Tibial artery (tissue), 4 donors: ENCODE measurements at regions not wholly inside any gene's neighbourhood (a gene's known extent, or its start where the extent isn't known, plus 50 kb on each side); places are given as distances from the start of the nearest gene placed in this dataset.

ENCODE experiments used
- DNase-seq, 2 donors: peaks; one replicate each; pipeline ENCODE4 v3.0.0-alpha.2; 2019
- H3K27ac ChIP-seq, 2 donors: fragments of 200-600 bp; sonication (generic) in 1 of 2; 1 replicate in 1 of 2; 2 replicates in 1 of 2; pipeline ENCODE4 v1.5.1; 2018 to 2019; ENCODE audit warnings: mild to moderate bottlenecking in 1 of 2
- H3K27me3 ChIP-seq, 2 donors: fragments of 200-600 bp; sonication (generic) in 1 of 2; one replicate each; pipeline versions ENCODE4 v1.5.1 to v1.6.0; 2016 to 2019
- H3K36me3 ChIP-seq, 3 donors: fragments of 200-600 bp; sonication (generic) in 2 of 3; one replicate each; pipeline ENCODE4 v1.5.1; 2016 to 2019; ENCODE audit warnings: mild to moderate bottlenecking in 2 of 3
- H3K4me1 ChIP-seq, 4 donors: fragments of 200-600 bp; sonication (generic) in 2 of 4; 1 replicate in 3 of 4; 2 replicates in 1 of 4; pipeline ENCODE4 v1.5.1; 2016 to 2019
- H3K4me3 ChIP-seq, 2 donors: fragments of 200-600 bp; sonication (generic) in 1 of 2; 1 replicate in 1 of 2; 2 replicates in 1 of 2; pipeline ENCODE4 v1.5.1; 2018 to 2019; ENCODE audit warnings: mild to moderate bottlenecking in 2 of 2
- H3K9me3 ChIP-seq, 3 donors: fragments of 200-600 bp; sonication (generic) in 1 of 3; one replicate each; pipeline ENCODE4 v1.5.1; 2016 to 2019
- intact Hi-C: fragments of 100-400 bp; cut with DNase I; formaldehyde crosslinking; loops from one replicate; pipeline ENCODE4 v1.15.0; 2023; ENCODE audit warnings: low total_unique reads
- TF ChIP-seq, protein P1 (sequence below), 2 experiments: fragments of 200-600 bp in 1 of 2; fragments of 450-650 bp in 1 of 2; IDR thresholded peaks; one replicate each; pipeline ENCODE4 v1.5.1; 2017 to 2019; ENCODE audit warnings: antibody characterized with exemption in 2 of 2, mild to moderate bottlenecking in 1 of 2, moderate library complexity in 1 of 2

DNA sequence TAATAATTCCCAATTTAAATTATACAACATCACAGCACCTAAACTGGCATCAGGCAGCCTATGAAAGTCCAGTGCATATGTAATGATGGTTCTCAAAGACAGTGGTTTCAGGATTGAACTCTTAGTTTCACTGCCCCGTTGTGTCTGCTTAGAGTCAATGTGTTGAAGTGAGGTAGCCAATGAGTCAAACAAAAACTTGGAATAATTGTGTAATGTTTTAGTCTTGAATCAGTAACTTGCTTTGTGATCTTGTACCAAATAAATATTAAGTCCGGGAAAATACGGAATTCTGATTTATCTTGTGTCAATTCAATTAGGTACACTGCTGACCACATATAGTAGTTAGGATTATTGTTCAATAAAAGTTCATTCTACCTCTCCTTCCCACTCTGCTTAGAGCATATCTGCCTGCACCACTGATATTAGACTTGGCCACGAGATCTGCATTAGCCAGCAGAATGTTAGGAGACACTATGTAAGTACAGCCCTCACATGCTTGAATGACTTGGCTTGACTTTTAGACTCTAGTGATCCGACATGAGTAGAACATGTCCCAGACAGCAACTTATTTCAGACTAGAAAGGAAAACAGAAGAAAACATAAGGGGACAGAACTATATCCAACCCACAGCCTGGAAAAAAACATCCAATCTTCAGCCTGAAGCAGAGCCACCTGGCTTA is 441.5 kb upstream of the PTGER4 start:
- no peak for DNase-seq
- Histone ChIP-seq H3K9me3 (peaks cover 0 to 8% (median 0%) of the 10 kb centered on the region in 3 donors), H3K4me1 (no peaks in the 10 kb centered on the region), H3K27ac (no peak overlapping the region), H3K4me3 (no peak overlapping the region), H3K36me3 (no peaks in the 10 kb centered on the region), H3K27me3 (no peaks in the 10 kb centered on the region)
- TF ChIP-seq, protein P1, sequence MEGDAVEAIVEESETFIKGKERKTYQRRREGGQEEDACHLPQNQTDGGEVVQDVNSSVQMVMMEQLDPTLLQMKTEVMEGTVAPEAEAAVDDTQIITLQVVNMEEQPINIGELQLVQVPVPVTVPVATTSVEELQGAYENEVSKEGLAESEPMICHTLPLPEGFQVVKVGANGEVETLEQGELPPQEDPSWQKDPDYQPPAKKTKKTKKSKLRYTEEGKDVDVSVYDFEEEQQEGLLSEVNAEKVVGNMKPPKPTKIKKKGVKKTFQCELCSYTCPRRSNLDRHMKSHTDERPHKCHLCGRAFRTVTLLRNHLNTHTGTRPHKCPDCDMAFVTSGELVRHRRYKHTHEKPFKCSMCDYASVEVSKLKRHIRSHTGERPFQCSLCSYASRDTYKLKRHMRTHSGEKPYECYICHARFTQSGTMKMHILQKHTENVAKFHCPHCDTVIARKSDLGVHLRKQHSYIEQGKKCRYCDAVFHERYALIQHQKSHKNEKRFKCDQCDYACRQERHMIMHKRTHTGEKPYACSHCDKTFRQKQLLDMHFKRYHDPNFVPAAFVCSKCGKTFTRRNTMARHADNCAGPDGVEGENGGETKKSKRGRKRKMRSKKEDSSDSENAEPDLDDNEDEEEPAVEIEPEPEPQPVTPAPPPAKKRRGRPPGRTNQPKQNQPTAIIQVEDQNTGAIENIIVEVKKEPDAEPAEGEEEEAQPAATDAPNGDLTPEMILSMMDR (IDR thresholded peaks at IDR 0.05) = no peak
- intact Hi-C loops = no loop called here

DNA sequence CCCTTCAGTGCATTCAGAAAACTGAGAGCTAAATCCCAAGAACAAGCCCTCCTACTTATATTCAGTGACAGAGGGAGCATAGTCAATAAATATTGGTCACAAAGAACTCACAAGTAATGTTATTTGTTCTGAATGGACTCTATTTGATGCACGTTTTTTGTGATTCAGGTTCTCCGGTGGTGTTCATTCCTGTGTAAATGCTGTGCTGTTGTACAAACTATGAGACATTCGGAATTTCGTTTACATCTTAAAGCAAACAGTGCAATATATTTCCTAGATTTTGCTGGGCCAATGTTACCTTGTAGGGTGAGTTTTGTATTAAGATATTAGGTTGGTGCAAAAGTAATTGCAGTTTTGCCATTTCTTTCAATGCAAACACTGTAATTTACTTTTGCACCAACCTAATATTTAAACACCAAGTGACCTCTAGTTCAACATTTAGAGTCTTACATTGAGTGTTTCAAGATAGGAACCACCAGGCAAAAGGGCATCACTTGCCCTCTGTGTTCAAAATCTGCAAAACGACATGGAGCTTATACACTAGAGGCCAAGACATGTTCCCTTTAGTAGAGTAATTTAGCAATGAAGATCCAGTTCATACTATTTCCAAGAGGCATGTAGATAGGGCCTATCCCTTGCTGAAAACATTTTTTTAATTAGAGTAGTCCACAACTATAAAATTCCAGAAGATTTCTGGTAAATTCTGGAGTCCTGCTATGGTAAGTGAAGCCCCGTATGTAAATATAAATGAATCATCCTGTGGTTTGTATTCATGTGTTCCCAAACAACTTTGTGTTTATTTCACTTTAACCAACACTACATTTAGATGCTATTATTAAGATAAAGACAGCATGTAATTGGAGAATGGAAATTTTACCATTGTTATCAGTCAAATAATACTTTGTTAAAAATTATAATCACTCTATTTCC is 444.0 kb upstream of the PTGER4 start:
- intact Hi-C loops = no loop called here
- DNase-seq = no peak
- TF ChIP-seq, protein P1 (IDR thresholded peaks at IDR 0.05) = no peak
- Histone ChIP-seq H3K4me1 (no peaks in the 10 kb centered on the region), H3K27me3 (no peaks in the 10 kb centered on the region), H3K9me3 (peaks cover 0 to 8% (median 0%) of the 10 kb centered on the region in 3 donors), H3K36me3 (no peaks in the 10 kb centered on the region), H3K27ac (no peak overlapping the region), H3K4me3 (no peak overlapping the region)

DNA sequence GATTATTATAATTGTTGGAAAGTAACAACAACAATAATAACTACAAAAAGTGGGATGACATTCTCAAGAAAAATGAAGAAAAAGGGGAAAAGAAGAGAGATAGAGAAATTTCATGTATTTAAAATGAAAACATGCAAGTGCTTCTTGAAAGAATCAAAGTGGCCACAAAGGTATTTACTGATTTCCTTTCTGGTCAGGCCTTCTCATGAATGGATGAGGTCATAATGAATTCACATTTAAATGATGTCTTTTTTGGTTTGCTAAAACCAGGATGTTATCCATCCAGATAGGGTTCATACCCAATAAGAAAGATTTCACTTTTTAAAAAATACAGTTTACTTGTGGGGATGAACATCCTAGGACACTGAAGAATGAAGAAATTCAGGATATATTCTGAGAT is 446.4 kb upstream of the PTGER4 start:
- TF ChIP-seq, protein P1 (IDR thresholded peaks at IDR 0.05) = no peak
- H3K9me3 ChIP-seq = no peaks in the 10 kb centered on the region
- H3K27me3 ChIP-seq = no peaks in the 10 kb centered on the region
- no peak for DNase-seq
- H3K4me3 ChIP-seq = no peak overlapping the region
- H3K36me3 ChIP-seq = no peaks in the 10 kb centered on the region
- H3K27ac ChIP-seq = no peak overlapping the region
- intact Hi-C loops = no loop called here
- H3K4me1 ChIP-seq = no peaks in the 10 kb centered on the region

DNA sequence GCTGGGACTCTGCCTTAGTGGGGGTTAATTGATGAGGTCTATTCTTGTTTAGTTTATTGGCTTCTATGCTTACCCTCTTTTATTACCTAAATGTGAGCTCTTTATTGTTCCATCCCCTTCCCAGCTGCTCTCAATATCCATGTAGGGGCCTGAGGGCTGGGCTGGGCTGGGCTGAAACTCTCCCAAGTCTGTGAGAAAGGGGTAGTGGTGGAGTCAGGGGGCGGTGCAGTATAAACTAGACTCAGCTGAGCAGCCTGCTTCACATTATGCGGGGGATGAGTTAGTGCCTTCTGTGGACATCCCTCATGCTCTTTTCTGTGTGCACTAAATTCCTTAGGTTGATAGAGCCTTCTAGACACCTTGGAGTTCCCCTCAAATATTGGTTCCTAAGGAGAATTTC is 451.8 kb upstream of the PTGER4 start:
- Histone ChIP-seq H3K36me3 (no peaks in the 10 kb centered on the region), H3K4me3 (no peak overlapping the region), H3K27ac (no peak overlapping the region), H3K27me3 (no peaks in the 10 kb centered on the region), H3K9me3 (no peaks in the 10 kb centered on the region), H3K4me1 (peaks cover 0 to 13% (median 0%) of the 10 kb centered on the region in 4 donors)
- no peak for DNase-seq
- intact Hi-C loops = no loop called here
- TF ChIP-seq, protein P1 (IDR thresholded peaks at IDR 0.05) = no peak

DNA sequence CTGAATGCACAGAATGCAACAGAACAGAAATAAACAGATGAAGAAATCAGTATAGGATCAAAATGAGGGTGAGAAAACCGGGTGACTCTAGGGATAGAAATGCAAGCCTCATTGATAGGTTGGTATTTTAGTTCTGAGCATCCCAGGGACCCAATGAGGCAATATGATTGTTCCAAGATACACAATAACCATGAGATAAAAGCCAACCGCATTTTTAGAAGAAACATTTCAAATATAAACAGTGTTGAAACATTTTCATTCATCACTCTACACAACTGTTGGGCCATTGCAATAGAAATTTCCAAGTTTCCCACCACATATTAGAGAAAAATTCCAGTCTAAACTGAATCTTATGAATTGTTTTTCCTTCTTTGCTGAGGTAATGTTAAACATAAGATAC is 452.3 kb upstream of the PTGER4 start:
- Histone ChIP-seq H3K4me1 (peaks cover 0 to 13% (median 0%) of the 10 kb centered on the region in 4 donors), H3K27me3 (no peaks in the 10 kb centered on the region), H3K36me3 (no peaks in the 10 kb centered on the region), H3K9me3 (no peaks in the 10 kb centered on the region), H3K4me3 (no peak overlapping the region), H3K27ac (peak overlapping the region in 1 of 2 donors; percentile 31)
- intact Hi-C loops = no loop called here
- TF ChIP-seq, protein P1 (IDR thresholded peaks at IDR 0.05) = no peak
- DNase-seq = no peak
